ENCODE measurements at regions not wholly inside any gene's neighbourhood (a gene's known extent, or its start where the extent isn't known, plus 50 kb on each side); places are given as distances from the start of the nearest gene placed in this dataset.

DNA sequence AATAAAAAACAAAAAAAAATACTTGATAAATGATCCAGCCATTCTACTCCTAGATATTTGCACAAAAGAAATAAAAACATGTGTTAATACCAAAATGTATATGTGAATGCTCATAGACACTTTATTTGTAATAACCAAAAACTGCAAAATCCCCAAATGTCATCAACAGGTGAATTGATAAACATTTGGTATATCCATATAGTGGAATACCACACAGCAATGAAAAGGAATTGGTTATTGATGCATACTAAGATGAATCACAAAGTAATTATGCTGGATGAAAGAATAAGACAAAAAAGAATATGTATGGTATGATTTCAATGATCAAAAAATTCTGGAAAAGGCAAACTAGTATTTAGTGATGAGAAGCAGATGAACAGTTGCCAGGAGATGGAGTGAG lies 124.7 kb upstream of the VASH1 start:
- DNase-seq (no peak), ATAC-seq (no peak), FAIRE-seq (no peak)
- no peaks in the 10 kb centered on the region for H3K27me3 ChIP-seq
- no peak overlapping the region for H3K27ac ChIP-seq
- TF ChIP-seq, protein P1, sequence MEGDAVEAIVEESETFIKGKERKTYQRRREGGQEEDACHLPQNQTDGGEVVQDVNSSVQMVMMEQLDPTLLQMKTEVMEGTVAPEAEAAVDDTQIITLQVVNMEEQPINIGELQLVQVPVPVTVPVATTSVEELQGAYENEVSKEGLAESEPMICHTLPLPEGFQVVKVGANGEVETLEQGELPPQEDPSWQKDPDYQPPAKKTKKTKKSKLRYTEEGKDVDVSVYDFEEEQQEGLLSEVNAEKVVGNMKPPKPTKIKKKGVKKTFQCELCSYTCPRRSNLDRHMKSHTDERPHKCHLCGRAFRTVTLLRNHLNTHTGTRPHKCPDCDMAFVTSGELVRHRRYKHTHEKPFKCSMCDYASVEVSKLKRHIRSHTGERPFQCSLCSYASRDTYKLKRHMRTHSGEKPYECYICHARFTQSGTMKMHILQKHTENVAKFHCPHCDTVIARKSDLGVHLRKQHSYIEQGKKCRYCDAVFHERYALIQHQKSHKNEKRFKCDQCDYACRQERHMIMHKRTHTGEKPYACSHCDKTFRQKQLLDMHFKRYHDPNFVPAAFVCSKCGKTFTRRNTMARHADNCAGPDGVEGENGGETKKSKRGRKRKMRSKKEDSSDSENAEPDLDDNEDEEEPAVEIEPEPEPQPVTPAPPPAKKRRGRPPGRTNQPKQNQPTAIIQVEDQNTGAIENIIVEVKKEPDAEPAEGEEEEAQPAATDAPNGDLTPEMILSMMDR (IDR thresholded peaks at IDR 0.05) = no peak
- H3K4me1 ChIP-seq = no peaks in the 10 kb centered on the region
- H3K36me3 ChIP-seq = no peaks in the 10 kb centered on the region
- intact Hi-C loops (cut with DNase I) = no loop called here
- no peak overlapping the region for H3K4me3 ChIP-seq
- H3K9me3 ChIP-seq = no peaks in the 10 kb centered on the region

DNA sequence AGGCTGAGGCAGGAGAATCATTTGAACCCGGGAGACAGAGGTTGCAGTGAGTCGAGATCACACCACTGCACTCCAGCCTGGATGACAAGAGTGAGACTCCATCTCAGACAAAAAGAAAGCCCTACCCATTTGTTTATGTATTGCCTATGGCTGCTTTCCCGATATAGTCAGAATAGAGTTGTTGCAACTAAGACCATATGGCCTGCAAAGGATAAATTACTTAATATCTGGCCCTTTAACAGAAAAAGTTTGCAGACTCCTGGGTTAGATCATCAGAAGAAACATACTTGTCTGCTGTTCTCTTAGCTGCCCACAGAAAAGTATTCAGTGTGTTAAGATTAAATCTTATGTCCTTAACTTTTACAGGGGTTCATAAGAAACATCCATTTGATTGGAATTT lies 122.4 kb upstream of the VASH1 start:
- Histone ChIP-seq H3K4me3 (no peak overlapping the region), H3K27me3 (no peaks in the 10 kb centered on the region), H3K4me1 (no peaks in the 10 kb centered on the region), H3K9me3 (no peaks in the 10 kb centered on the region), H3K27ac (no peak overlapping the region), H3K36me3 (no peaks in the 10 kb centered on the region)
- intact Hi-C loops (cut with DNase I) = no loop called here
- FAIRE-seq (no peak), DNase-seq (no peak), ATAC-seq (no peak)
- TF ChIP-seq, protein P1 (IDR thresholded peaks at IDR 0.05) = no peak
- 76 to 86% methylated on average over 3 of the region's 3 CpGs for WGBS, 2 donors

DNA sequence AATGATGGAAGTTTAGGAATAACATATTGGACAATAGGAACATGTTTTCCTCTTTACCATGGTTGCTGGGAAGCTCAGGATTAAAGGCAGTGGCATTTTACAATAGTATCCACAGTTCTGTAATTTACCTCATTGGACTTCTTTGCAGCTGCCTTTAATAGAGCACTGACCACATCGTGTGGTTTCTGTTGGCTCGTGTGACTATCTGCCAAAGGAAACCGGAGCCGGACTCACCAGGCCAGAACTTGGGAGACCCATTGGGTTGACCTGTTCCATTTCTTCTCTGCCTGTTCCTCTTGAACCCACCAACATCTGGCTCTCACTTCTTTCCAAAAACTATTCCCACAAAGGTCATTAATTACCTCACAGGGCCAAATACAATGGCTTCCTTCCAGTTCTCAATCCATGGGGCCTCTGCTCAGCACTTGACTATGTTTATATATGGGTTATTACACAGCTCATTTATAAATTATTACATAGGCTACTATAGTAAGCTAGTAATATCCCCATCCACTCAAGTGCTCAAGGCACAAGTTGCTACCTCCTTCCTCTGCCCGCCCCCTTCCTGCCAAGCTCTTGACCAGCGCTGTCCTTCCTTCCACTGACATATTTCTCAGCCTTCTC lies 121.5 kb upstream of the VASH1 start:
- FAIRE-seq (no peak), DNase-seq (no peak), ATAC-seq (no peak)
- Histone ChIP-seq H3K36me3 (no peaks in the 10 kb centered on the region), H3K4me3 (no peak overlapping the region), H3K27me3 (no peaks in the 10 kb centered on the region), H3K9me3 (no peaks in the 10 kb centered on the region), H3K4me1 (no peaks in the 10 kb centered on the region), H3K27ac (no peak overlapping the region)
- intact Hi-C loops (cut with DNase I) = loop anchor here in 2 of 3 donors (10.0 kb wide), 3 partner anchors 125 to 595 kb away; no protein-coding TSS in a partner anchor
- WGBS, 2 donors = 71 to 92% methylated on average over 5 to 6 of the region's 6 CpGs
- TF ChIP-seq, protein P1 (IDR thresholded peaks at IDR 0.05) = no peak

DNA sequence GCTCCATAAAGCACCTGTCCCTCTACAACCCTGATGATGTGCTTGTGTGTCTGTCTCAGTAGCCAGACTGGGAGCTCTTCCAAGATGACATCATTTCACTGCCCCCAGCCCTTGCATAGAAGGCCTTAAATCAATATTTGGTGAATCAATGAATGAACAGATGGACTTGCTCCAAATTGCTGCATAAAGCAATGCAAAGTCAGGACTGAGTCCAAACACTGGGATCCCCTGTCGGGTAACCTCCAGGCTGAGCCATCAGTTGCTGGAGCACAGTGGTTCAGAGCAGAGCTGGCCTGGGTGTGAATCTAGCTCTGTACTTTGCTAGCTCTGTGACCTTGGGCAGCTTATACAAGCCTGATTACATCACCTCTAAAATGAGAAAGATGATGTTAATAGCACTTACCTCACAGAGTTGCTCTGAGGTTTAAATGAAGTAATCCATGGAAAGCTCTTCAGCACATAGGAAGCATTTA lies 120.3 kb upstream of the VASH1 start:
- no peaks in the 10 kb centered on the region for H3K9me3 ChIP-seq
- H3K27me3 ChIP-seq = no peaks in the 10 kb centered on the region
- H3K27ac ChIP-seq = no peak overlapping the region
- H3K36me3 ChIP-seq = no peaks in the 10 kb centered on the region
- WGBS, 2 donors = 16 to 17% methylated on average over 1 of the region's 1 CpG
- FAIRE-seq (no peak), ATAC-seq (peak in 3 of 4 donors; percentile 57 to 71 (median 69)), DNase-seq (peak in 2 of 6 donors; percentile 13 to 23)
- H3K4me3 ChIP-seq = no peak overlapping the region
- intact Hi-C loops (cut with DNase I) = loop anchor here in 2 of 3 donors (10.0 kb wide), 3 partner anchors 126 to 596 kb away; no protein-coding TSS in a partner anchor
- no peaks in the 10 kb centered on the region for H3K4me1 ChIP-seq
- TF ChIP-seq, protein P1 (IDR thresholded peaks at IDR 0.05) = no peak

DNA sequence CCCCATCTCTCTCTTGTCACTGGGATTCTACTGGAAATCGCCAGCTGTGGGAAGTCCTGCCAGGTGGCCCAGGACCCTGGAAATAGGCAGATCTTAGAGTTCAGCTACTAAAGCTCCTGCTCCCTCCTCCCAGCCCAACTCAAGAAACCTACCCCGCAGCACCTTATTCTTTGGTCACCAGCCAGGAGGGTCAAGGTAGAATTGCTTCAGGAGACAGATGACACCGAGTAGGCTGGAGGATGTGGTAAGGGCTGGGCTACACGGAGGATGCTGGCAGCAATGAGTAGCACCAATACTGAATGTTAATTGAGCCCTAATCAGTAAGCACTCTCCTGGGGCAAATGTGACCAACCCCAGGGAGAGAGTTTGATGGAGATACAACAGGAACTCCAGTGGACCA lies 119.7 kb upstream of the VASH1 start:
- no peak for DNase-seq
- H3K27ac ChIP-seq = no peak overlapping the region
- WGBS, 2 donors = 59 to 76% methylated on average over 4 of the region's 4 CpGs

More for the DNA sequence above, 119.7 kb upstream of the VASH1 start:
- intact Hi-C loops (cut with DNase I) = loop anchor here in 2 of 3 donors (10.0 kb wide), 3 partner anchors 127 to 597 kb away; no protein-coding TSS in a partner anchor
- Histone ChIP-seq H3K4me3 (no peak overlapping the region), H3K9me3 (no peaks in the 10 kb centered on the region), H3K4me1 (no peaks in the 10 kb centered on the region), H3K36me3 (no peaks in the 10 kb centered on the region), H3K27me3 (no peaks in the 10 kb centered on the region)
- FAIRE-seq (no peak), ATAC-seq (no peak)
- TF ChIP-seq, protein P1 (IDR thresholded peaks at IDR 0.05) = no peak
